ENCODE measurements at regions not wholly inside any gene's neighbourhood (a gene's known extent, or its start where the extent isn't known, plus 50 kb on each side); places are given as distances from the start of the nearest gene placed in this dataset.

- no peak for DNase-seq
These were observed 202.3 kb upstream of the TCF4 start for GRCh38 chr18:55790296-55790695.

- no peak for DNase-seq
These were observed 199.6 kb upstream of the TCF4 start for GRCh38 chr18:55787536-55788073.

GRCh38 chr18:55786651-55787272 lies 198.8 kb upstream of the TCF4 start:
- no peak for DNase-seq

GRCh38 chr18:55783921-55784320 lies 195.9 kb upstream of the TCF4 start:
- DNase-seq: no peak

GRCh38 chr18:55781481-55781957 lies 193.5 kb upstream of the TCF4 start:
- peak in 41 of 51 donors; percentile 1 to 80 (median 28) for DNase-seq

GRCh38 chr18:55780586-55781071 lies 192.6 kb upstream of the TCF4 start:
- DNase-seq: peak in 1 of 51 donors; percentile 52

GRCh38 chr18:55779691-55780585 lies 191.9 kb upstream of the TCF4 start:
- DNase-seq: peak in 44 of 51 donors; percentile 8 to 76 (median 40)

GRCh38 chr18:55778788-55779690 lies 191.0 kb upstream of the TCF4 start:
- peak in 6 of 51 donors; percentile 3 to 70 (median 48) for DNase-seq

- DNase-seq: no peak
These were observed 189.8 kb upstream of the TCF4 start for GRCh38 chr18:55777666-55778304.

GRCh38 chr18:55775972-55776371 lies 188.0 kb upstream of the TCF4 start:
- DNase-seq: peak in 1 of 51 donors; percentile 4

- no peak for DNase-seq
These were observed 186.5 kb upstream of the TCF4 start for GRCh38 chr18:55774505-55774904.

- no peak for DNase-seq
These were observed 180.3 kb upstream of the TCF4 start for GRCh38 chr18:55768255-55768654.

GRCh38 chr18:55764386-55764785 lies 176.4 kb upstream of the TCF4 start:
- DNase-seq: no peak

- DNase-seq: no peak
These were observed 175.8 kb upstream of the TCF4 start for GRCh38 chr18:55763805-55764204.

- no peak for DNase-seq
These were observed 175.3 kb upstream of the TCF4 start for GRCh38 chr18:55763298-55763697.

GRCh38 chr18:55762424-55762823 lies 174.4 kb upstream of the TCF4 start:
- DNase-seq: no peak

GRCh38 chr18:55753643-55754263 lies 165.8 kb upstream of the TCF4 start:
- no peak for DNase-seq

- no peak for DNase-seq
These were observed 163.5 kb upstream of the TCF4 start for GRCh38 chr18:55751476-55751875.

GRCh38 chr18:55748227-55748738 lies 160.3 kb upstream of the TCF4 start:
- no peak for DNase-seq

- no peak for DNase-seq
These were observed 156.2 kb upstream of the TCF4 start for GRCh38 chr18:55744206-55744605.

All from hypothalamus (tissue), 51 donors.